CD4-positive, alpha-beta T cell (primary cell): ENCODE measurements at regions not wholly inside any gene's neighbourhood (a gene's known extent, or its start where the extent isn't known, plus 50 kb on each side); places are given as distances from the start of the nearest gene placed in this dataset.

ENCODE experiments used
- ATAC-seq: fragments of 200-7000 bp; cut with Tn5 transposase; one replicate; pipeline ENCODE4 v1.10.0; 2022; ENCODE audit warnings: mild to moderate bottlenecking; ENCODE audit not compliant: poor library complexity
- CTCF ChIA-PET: fragments of 350-600 bp; sonication (Branson Sonifier 250); formaldehyde crosslinking; loops from one replicate; lab custom pipeline; 2021; ENCODE audit warnings: antibody characterized with exemption, inconsistent platforms; lab: Charles Lee
- POLR2A ChIA-PET: fragments of 350-600 bp; sonication (Branson Sonifier 250); formaldehyde crosslinking; loops from one replicate; lab custom pipeline; 2021; ENCODE audit warnings: antibody characterized with exemption, inconsistent platforms; lab: Charles Lee
- DNase-seq, 14 experiments: peaks; one replicate each; pipeline ENCODE4 v3.0.0-alpha.2; 2013 to 2020; ENCODE audit warnings: mixed read lengths in 2 of 14
- H3K27ac ChIP-seq, 2 donors: one replicate each; pipeline versions ENCODE4 v1.5.1 to v1.7.0; 2013; ENCODE audit warnings: low read length in 2 of 2, low read depth in 1 of 2, mild to moderate bottlenecking in 1 of 2
- H3K27me3 ChIP-seq, 2 experiments: 1 replicate in 1 of 2; 2 replicates in 1 of 2; pipeline versions ENCODE4 v1.6.1 to v1.7.0; 2013; ENCODE audit warnings: low read length in 2 of 2, control low read depth in 1 of 2, mild to moderate bottlenecking in 1 of 2, moderate library complexity in 1 of 2; ENCODE audit not compliant: insufficient read depth in 2 of 2, control insufficient read depth in 1 of 2
- H3K36me3 ChIP-seq: one replicate; pipeline ENCODE4 v1.6.1; 2013; ENCODE audit warnings: low read length, control low read depth; ENCODE audit not compliant: insufficient read depth
- H3K4me1 ChIP-seq: one replicate; pipeline ENCODE4 v1.6.1; 2013; ENCODE audit warnings: low read length, control low read depth; ENCODE audit not compliant: insufficient read depth
- H3K4me3 ChIP-seq: one replicate; pipeline ENCODE4 v1.5.1; 2013; ENCODE audit warnings: mild to moderate bottlenecking, low read length, moderate library complexity
- H3K9me3 ChIP-seq, 2 experiments: 1 replicate in 1 of 2; 2 replicates in 1 of 2; pipeline versions ENCODE4 v1.6.1 to v1.7.0; 2013; ENCODE audit warnings: low read length in 2 of 2, mild to moderate bottlenecking in 2 of 2, control low read depth in 1 of 2, moderate library complexity in 1 of 2; ENCODE audit not compliant: control insufficient read depth in 1 of 2, insufficient read depth in 1 of 2
- H3K27ac Mint-ChIP-seq: one replicate; pipeline ENCODE4 v1.8.0; 2020; ENCODE audit warnings: mixed read lengths
- H3K27me3 Mint-ChIP-seq: one replicate; pipeline ENCODE4 v1.8.0; 2021; ENCODE audit warnings: mixed read lengths
- H3K36me3 Mint-ChIP-seq: one replicate; pipeline ENCODE4 v1.8.0; 2021; ENCODE audit warnings: low read depth, mixed read lengths
- H3K4me1 Mint-ChIP-seq: one replicate; pipeline ENCODE4 v1.8.0; 2021; ENCODE audit warnings: low read depth, mixed read lengths
- H3K4me3 Mint-ChIP-seq: one replicate; pipeline ENCODE4 v1.8.0; 2020; ENCODE audit warnings: mild to moderate bottlenecking, mixed read lengths
- H3K9me3 Mint-ChIP-seq: one replicate; pipeline ENCODE4 v1.8.0; 2020; ENCODE audit warnings: mixed read lengths
- intact Hi-C, 2 experiments: fragments of 100-400 bp; cut with DNase I in 1 of 2; cut with micrococcal nuclease in 1 of 2; formaldehyde crosslinking; loops; one replicate each; pipeline versions ENCODE4 v1.15.1 to v1.9.0; 2023 to 2025; cut with DNase I, micrococcal nuclease
- TF ChIP-seq, protein P1 (sequence below): fragments of 200-600 bp; IDR thresholded peaks from one replicate; pipeline ENCODE4 v1.8.0; 2022; ENCODE audit warnings: antibody characterized with exemption, mild to moderate bottlenecking

DNA sequence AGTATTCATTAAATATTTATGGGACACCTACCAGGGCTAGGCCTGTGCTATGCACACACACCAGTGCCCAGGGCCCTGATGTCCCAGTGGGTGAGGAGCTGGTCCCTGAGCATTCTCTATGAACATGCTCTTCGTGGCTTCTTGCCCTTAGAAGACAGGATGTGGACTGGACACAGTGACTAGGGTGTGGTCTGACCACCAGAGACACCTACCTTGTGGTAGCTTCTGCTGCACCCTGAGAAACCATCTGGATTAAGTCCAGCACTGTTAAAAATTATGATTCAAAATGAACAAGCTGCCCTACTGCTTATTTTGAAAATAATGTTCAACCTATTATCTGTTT lies 112.9 kb upstream of the RPS6KA2 start:
- H3K4me3 Mint-ChIP-seq: no peak overlapping the region
- Histone ChIP-seq H3K9me3 (peaks cover 0 to 12% of the 10 kb centered on the region in 2 experiments), H3K4me1 (no peaks in the 10 kb centered on the region), H3K4me3 (no peak overlapping the region), H3K36me3 (no peaks in the 10 kb centered on the region), H3K27ac (no peak overlapping the region), H3K27me3 (no peaks in the 10 kb centered on the region)
- no peaks in the 10 kb centered on the region for H3K4me1 Mint-ChIP-seq
- H3K9me3 Mint-ChIP-seq: no peaks in the 10 kb centered on the region
- H3K27ac Mint-ChIP-seq: no peak overlapping the region
- ChIA-PET POLR2A (no interaction called here), CTCF (interaction anchor here (0.6 kb wide), 1 partner anchor 383 kb away, joined by 5 read pairs; no protein-coding TSS in a partner anchor)
- DNase-seq (no peak), ATAC-seq (no peak)
- TF ChIP-seq, protein P1, sequence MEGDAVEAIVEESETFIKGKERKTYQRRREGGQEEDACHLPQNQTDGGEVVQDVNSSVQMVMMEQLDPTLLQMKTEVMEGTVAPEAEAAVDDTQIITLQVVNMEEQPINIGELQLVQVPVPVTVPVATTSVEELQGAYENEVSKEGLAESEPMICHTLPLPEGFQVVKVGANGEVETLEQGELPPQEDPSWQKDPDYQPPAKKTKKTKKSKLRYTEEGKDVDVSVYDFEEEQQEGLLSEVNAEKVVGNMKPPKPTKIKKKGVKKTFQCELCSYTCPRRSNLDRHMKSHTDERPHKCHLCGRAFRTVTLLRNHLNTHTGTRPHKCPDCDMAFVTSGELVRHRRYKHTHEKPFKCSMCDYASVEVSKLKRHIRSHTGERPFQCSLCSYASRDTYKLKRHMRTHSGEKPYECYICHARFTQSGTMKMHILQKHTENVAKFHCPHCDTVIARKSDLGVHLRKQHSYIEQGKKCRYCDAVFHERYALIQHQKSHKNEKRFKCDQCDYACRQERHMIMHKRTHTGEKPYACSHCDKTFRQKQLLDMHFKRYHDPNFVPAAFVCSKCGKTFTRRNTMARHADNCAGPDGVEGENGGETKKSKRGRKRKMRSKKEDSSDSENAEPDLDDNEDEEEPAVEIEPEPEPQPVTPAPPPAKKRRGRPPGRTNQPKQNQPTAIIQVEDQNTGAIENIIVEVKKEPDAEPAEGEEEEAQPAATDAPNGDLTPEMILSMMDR: no peak
- no peaks in the 10 kb centered on the region for H3K27me3 Mint-ChIP-seq
- no peaks in the 10 kb centered on the region for H3K36me3 Mint-ChIP-seq
- intact Hi-C loops: no loop called here

- no peaks in the 10 kb centered on the region for H3K4me1 ChIP-seq
- no peaks in the 10 kb centered on the region for H3K27me3 Mint-ChIP-seq
- CTCF ChIA-PET: no interaction called here
- no peaks in the 10 kb centered on the region for H3K36me3 ChIP-seq
- H3K9me3 ChIP-seq: peaks cover 0 to 6% of the 10 kb centered on the region in 2 experiments
- H3K4me1 Mint-ChIP-seq: no peaks in the 10 kb centered on the region
- H3K27me3 ChIP-seq: no peaks in the 10 kb centered on the region
- no peak overlapping the region for H3K4me3 Mint-ChIP-seq
- no peak overlapping the region for H3K27ac Mint-ChIP-seq
- no peaks in the 10 kb centered on the region for H3K9me3 Mint-ChIP-seq
- ATAC-seq (no peak), DNase-seq (no peak)
- no peak overlapping the region for H3K27ac ChIP-seq
- H3K36me3 Mint-ChIP-seq: no peaks in the 10 kb centered on the region
- no peak overlapping the region for H3K4me3 ChIP-seq
- POLR2A ChIA-PET: no interaction called here
- TF ChIP-seq, protein P1: no peak
- intact Hi-C loops: no loop called here
Observed at GRCh38 chr6:166739117-166739975, 112.3 kb upstream of the RPS6KA2 start.

- ChIA-PET POLR2A (no interaction called here), CTCF (no interaction called here)
- TF ChIP-seq, protein P1: no peak
- Mint-ChIP-seq H3K4me3 (no peak overlapping the region), H3K4me1 (no peaks in the 10 kb centered on the region), H3K36me3 (no peaks in the 10 kb centered on the region), H3K27me3 (no peaks in the 10 kb centered on the region), H3K9me3 (no peaks in the 10 kb centered on the region), H3K27ac (no peak overlapping the region)
- no peak for ATAC-seq
- Histone ChIP-seq H3K27ac (no peak overlapping the region), H3K36me3 (no peaks in the 10 kb centered on the region), H3K9me3 (no peaks in the 10 kb centered on the region), H3K27me3 (no peaks in the 10 kb centered on the region), H3K4me3 (no peak overlapping the region), H3K4me1 (no peaks in the 10 kb centered on the region)
- DNase-seq: no peak
- intact Hi-C loops: no loop called here
Observed at GRCh38 chr6:166738386-166739116, 111.5 kb upstream of the RPS6KA2 start.
